Neural cell (in vitro differentiated cells): ENCODE measurements at regions not wholly inside any gene's neighbourhood (a gene's known extent, or its start where the extent isn't known, plus 50 kb on each side); places are given as distances from the start of the nearest gene placed in this dataset.

Source experiments
- CTCF ChIP-seq: fragments of 450-650 bp; IDR thresholded peaks from 2 replicates; pipeline ENCODE4 v1.5.1; 2014; ENCODE audit warnings: antibody characterized with exemption, mild to moderate bottlenecking, moderate library complexity; ENCODE audit not compliant: poor library complexity, severe bottlenecking
- EP300 ChIP-seq: fragments of 450-650 bp; conservative IDR thresholded peaks from 2 replicates; pipeline ENCODE4 v1.6.1; 2014; ENCODE audit warnings: antibody characterized with exemption, mild to moderate bottlenecking, moderate library complexity; ENCODE audit not compliant: poor library complexity, severe bottlenecking
- EZH2 ChIP-seq: fragments of 200-600, 300-800 bp; shearing (Covaris generic), sonication (generic); IDR thresholded peaks from 2 replicates; pipeline ENCODE4 v1.6.1; 2014; ENCODE audit warnings: antibody characterized with exemption, low read length, borderline replicate concordance, mild to moderate bottlenecking; ENCODE audit not compliant: insufficient read depth, poor library complexity, severe bottlenecking
- MXI1 ChIP-seq: fragments of 450-650 bp; conservative IDR thresholded peaks from 2 replicates; pipeline ENCODE4 v1.6.1; 2014; ENCODE audit warnings: antibody characterized with exemption, mild to moderate bottlenecking; ENCODE audit not compliant: poor library complexity, severe bottlenecking
- POLR2AphosphoS5 ChIP-seq: IDR thresholded peaks from 2 replicates; pipeline ENCODE4 v1.6.1; 2012
- RAD21 ChIP-seq: fragments of 450-650 bp; conservative IDR thresholded peaks from 2 replicates; pipeline ENCODE4 v1.6.1; 2014; ENCODE audit warnings: antibody characterized with exemption, mild to moderate bottlenecking, moderate library complexity
- SMC3 ChIP-seq: fragments of 450-650 bp; conservative IDR thresholded peaks from 2 replicates; pipeline ENCODE4 v1.6.1; 2014; ENCODE audit warnings: antibody characterized with exemption, mild to moderate bottlenecking, moderate library complexity; ENCODE audit not compliant: poor library complexity
- TAF1 ChIP-seq: IDR thresholded peaks from 2 replicates; pipeline ENCODE4 v1.6.1; 2012; ENCODE audit warnings: low read depth

- TF ChIP-seq CTCF = no peak
- TF ChIP-seq SMC3 = no peak
- no peak for TF ChIP-seq TAF1
- TF ChIP-seq EZH2 = no peak
- TF ChIP-seq RAD21 = no peak
- TF ChIP-seq EP300 = no peak
- no peak for TF ChIP-seq POLR2AphosphoS5
- TF ChIP-seq MXI1 = no peak
These were observed 360.3 kb downstream of the IRS1 start for GRCh38 chr2:226439337-226439736.
